ENCODE measurements at regions not wholly inside any gene's neighbourhood (a gene's known extent, or its start where the extent isn't known, plus 50 kb on each side); places are given as distances from the start of the nearest gene placed in this dataset.
A peak's percentile ranks its signal among the peaks of the same experiment; 100 is the strongest.

- Histone ChIP-seq H3K36me3 (ENCODE audit: low read depth, low read length) (no peaks in the 10 kb centered on the region), H3K9me2 (replicated peaks; ENCODE audit: low read length) (no peaks in the 10 kb centered on the region), H2AFZ (ENCODE audit: low read length) (no peak overlapping the region), H3K9me3 (ENCODE audit: low read length) (no peaks in the 10 kb centered on the region), H3K4me1 (ENCODE audit: insufficient read depth, low read length) (peaks cover 20% of the 10 kb centered on the region), H3K79me2 (ENCODE audit: low read length) (no peaks in the 10 kb centered on the region), H3K4me3 (ENCODE audit: low read length) (no peak overlapping the region), H3K9ac (ENCODE audit: low read length) (no peak overlapping the region), H3K27me3 (ENCODE audit: low read length) (no peaks in the 10 kb centered on the region), H3F3A (ENCODE audit: low read length, unreplicated experiment) (no peaks in the 10 kb centered on the region), H3K4me2 (ENCODE audit: low read length) (no peak overlapping the region), H4K20me1 (ENCODE audit: low read length) (no peaks in the 10 kb centered on the region), H3K27ac (ENCODE audit: low read length) (no peak overlapping the region)
- no peak for DNase-seq
- no peak for TF ChIP-seq EZH2 (IDR thresholded peaks at IDR 0.05; ENCODE audit: low read length, unreplicated experiment)
- TF ChIP-seq CTCF (conservative IDR thresholded peaks at IDR 0.05; ENCODE audit: low read depth, low read length) = no peak
- no peak for TF ChIP-seq EZH2phosphoT487 (IDR thresholded peaks at IDR 0.05; ENCODE audit: borderline replicate concordance, low read length)
- POLR2A ChIA-PET (ENCODE audit: unreplicated experiment) = interaction anchor here (0.7 kb wide), 1 partner anchor 58 kb away, joined by 3 read pairs; no protein-coding TSS in a partner anchor
- intact Hi-C loops (cut with micrococcal nuclease) = no loop called here
- BruUV-seq (replicated peaks) = no TSS peak
- no peak for ATAC-seq
- CTCF ChIA-PET = no interaction called here
Measured at GRCh38 chr2:234773129-234773528, 178.7 kb upstream of the SH3BP4 start.

GRCh38 chr2:234772733-234773060 is 179.1 kb upstream of the SH3BP4 start:
- H3K4me2 ChIP-seq (ENCODE audit: low read length) = no peak overlapping the region
- POLR2A ChIA-PET (ENCODE audit: unreplicated experiment) = no interaction called here
- no peak overlapping the region for H3K27ac ChIP-seq (ENCODE audit: low read length)
- intact Hi-C loops (cut with micrococcal nuclease) = no loop called here
- no peaks in the 10 kb centered on the region for H3K27me3 ChIP-seq (ENCODE audit: low read length)
- H3F3A ChIP-seq (ENCODE audit: low read length, unreplicated experiment) = no peaks in the 10 kb centered on the region
- H3K9me2 ChIP-seq (replicated peaks; ENCODE audit: low read length) = no peaks in the 10 kb centered on the region
- DNase-seq (no peak), ATAC-seq (no peak)
- CTCF ChIA-PET = no interaction called here
- TF ChIP-seq EZH2phosphoT487 (IDR thresholded peaks at IDR 0.05; ENCODE audit: borderline replicate concordance, low read length) (no peak), EZH2 (IDR thresholded peaks at IDR 0.05; ENCODE audit: low read length, unreplicated experiment) (no peak), CTCF (conservative IDR thresholded peaks at IDR 0.05; ENCODE audit: low read depth, low read length) (no peak)
- no peaks in the 10 kb centered on the region for H3K36me3 ChIP-seq (ENCODE audit: low read depth, low read length)
- no peaks in the 10 kb centered on the region for H3K9me3 ChIP-seq (ENCODE audit: low read length)
- no peaks in the 10 kb centered on the region for H3K79me2 ChIP-seq (ENCODE audit: low read length)
- no TSS peak for BruUV-seq (replicated peaks)
- H3K4me1 ChIP-seq (ENCODE audit: insufficient read depth, low read length) = peaks cover 20% of the 10 kb centered on the region
- no peak overlapping the region for H3K4me3 ChIP-seq (ENCODE audit: low read length)
- no peak overlapping the region for H3K9ac ChIP-seq (ENCODE audit: low read length)
- H2AFZ ChIP-seq (ENCODE audit: low read length) = no peak overlapping the region
- H4K20me1 ChIP-seq (ENCODE audit: low read length) = no peaks in the 10 kb centered on the region

DNA sequence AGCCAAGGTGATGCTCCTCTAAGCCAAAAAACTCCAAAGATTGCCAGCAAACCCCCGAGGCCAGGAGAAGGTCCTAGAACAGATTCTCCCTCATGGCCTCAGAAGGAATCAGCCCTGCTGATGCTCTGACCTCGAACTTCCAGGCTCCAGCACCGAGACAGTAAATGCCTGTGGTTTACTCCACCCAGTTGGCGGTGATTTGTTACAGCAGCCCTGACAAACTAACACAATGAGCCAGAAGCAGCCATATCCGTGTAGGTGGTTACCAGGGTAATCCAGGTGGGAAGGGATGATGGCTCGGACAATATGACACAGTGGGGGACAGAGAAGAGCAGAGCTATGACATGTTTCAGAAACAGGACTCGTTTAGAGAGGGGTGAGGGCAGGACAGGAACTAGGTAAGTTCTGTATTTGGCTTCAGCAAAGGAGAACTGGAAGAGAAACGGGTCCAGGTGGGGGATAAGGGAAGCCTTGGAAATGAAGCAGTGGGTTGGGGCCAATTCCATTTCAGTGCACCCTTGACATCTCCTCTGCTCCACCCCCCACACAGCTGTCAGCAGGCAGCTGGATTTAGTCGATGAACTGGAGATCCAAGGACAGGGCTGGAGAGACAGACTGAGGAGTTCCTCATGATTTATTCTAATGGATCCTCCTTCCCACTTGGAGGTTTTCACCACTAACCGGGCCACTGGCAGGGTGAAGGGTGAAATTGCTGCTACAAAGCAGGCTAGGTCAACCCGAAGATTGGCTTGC is 179.7 kb upstream of the SH3BP4 start:
- intact Hi-C loops (cut with micrococcal nuclease) = no loop called here
- peak; percentile 68 for DNase-seq
- peaks cover 20% of the 10 kb centered on the region for H3K4me1 ChIP-seq (ENCODE audit: insufficient read depth, low read length)

More for the DNA sequence above, 179.7 kb upstream of the SH3BP4 start:
- POLR2A ChIA-PET (ENCODE audit: unreplicated experiment) = no interaction called here
- no peaks in the 10 kb centered on the region for H3K9me2 ChIP-seq (replicated peaks; ENCODE audit: low read length)
- H4K20me1 ChIP-seq (ENCODE audit: low read length) = no peaks in the 10 kb centered on the region
- CTCF ChIA-PET = no interaction called here
- H3F3A ChIP-seq (ENCODE audit: low read length, unreplicated experiment) = no peaks in the 10 kb centered on the region
- H3K27ac ChIP-seq (ENCODE audit: low read length) = no peak overlapping the region
- no peak for TF ChIP-seq EZH2phosphoT487 (IDR thresholded peaks at IDR 0.05; ENCODE audit: borderline replicate concordance, low read length)
- TF ChIP-seq EZH2 (IDR thresholded peaks at IDR 0.05; ENCODE audit: low read length, unreplicated experiment) = no peak
- TF ChIP-seq CTCF (conservative IDR thresholded peaks at IDR 0.05; ENCODE audit: low read depth, low read length) = no peak
- peak; percentile 81 for ATAC-seq
- H3K36me3 ChIP-seq (ENCODE audit: low read depth, low read length) = no peaks in the 10 kb centered on the region
- no peak overlapping the region for H3K9ac ChIP-seq (ENCODE audit: low read length)
- H3K9me3 ChIP-seq (ENCODE audit: low read length) = no peaks in the 10 kb centered on the region
- H2AFZ ChIP-seq (ENCODE audit: low read length) = no peak overlapping the region
- no peak overlapping the region for H3K4me3 ChIP-seq (ENCODE audit: low read length)
- no peak overlapping the region for H3K4me2 ChIP-seq (ENCODE audit: low read length)
- no peaks in the 10 kb centered on the region for H3K27me3 ChIP-seq (ENCODE audit: low read length)
- no peaks in the 10 kb centered on the region for H3K79me2 ChIP-seq (ENCODE audit: low read length)
- BruUV-seq (replicated peaks) = no TSS peak
